GM20000 (cell line): ENCODE measurements at regions not wholly inside any gene's neighbourhood (a gene's known extent, or its start where the extent isn't known, plus 50 kb on each side); places are given as distances from the start of the nearest gene placed in this dataset.

Experiments used
- DNase-seq: peaks from one replicate; pipeline ENCODE4 v3.0.0; 2012; ENCODE audit warnings: low spot score
- TF ChIP-seq, protein P1 (sequence below): IDR thresholded peaks from 2 replicates; pipeline ENCODE4 v1.5.1; 2012; ENCODE audit warnings: mild to moderate bottlenecking, control low read depth; ENCODE audit errors: extremely low read depth, missing control alignments

DNA sequence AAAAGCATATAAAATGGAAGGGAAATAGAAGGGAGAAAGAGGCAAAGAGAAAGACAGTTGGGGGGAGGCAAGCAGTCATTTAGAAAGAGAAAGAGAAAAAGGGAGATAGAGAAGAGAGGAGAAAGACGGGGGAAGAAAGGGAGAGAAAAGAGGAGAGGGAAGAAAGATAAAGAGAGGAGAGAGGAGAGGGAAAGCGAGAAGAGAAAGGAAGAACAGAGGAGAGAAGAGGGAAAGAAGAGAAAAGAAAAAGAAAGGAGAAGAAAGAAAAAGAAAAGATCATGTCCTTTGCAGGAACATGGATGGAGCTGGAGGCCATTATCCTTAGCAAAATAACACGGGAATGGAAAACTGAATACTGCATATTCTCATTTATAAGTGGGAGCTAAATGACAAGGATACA, 247.7 kb downstream of the MIAT start:
- TF ChIP-seq, protein P1, sequence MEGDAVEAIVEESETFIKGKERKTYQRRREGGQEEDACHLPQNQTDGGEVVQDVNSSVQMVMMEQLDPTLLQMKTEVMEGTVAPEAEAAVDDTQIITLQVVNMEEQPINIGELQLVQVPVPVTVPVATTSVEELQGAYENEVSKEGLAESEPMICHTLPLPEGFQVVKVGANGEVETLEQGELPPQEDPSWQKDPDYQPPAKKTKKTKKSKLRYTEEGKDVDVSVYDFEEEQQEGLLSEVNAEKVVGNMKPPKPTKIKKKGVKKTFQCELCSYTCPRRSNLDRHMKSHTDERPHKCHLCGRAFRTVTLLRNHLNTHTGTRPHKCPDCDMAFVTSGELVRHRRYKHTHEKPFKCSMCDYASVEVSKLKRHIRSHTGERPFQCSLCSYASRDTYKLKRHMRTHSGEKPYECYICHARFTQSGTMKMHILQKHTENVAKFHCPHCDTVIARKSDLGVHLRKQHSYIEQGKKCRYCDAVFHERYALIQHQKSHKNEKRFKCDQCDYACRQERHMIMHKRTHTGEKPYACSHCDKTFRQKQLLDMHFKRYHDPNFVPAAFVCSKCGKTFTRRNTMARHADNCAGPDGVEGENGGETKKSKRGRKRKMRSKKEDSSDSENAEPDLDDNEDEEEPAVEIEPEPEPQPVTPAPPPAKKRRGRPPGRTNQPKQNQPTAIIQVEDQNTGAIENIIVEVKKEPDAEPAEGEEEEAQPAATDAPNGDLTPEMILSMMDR = no peak
- no peak for DNase-seq

DNA sequence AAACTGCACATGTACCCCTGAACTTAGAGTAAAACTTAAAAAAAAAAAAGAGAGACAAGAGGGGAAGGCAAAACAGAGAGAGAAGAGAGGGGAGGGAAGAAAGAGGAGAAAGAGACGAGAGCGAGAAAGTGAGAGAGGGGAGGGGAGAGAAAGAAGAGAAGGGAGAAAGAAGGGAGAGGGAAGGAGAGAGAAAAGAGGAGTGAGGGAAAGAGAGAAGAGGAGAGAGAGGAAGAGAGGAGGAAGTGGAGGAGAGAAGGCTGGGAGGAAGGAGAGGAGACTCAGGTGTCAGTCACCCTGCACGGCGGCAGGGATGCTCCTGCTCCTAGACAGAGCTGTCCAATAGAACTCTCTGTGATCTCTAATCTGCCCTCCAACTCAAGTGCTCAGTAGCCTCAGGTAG, 248.3 kb downstream of the MIAT start:
- no peak for DNase-seq
- TF ChIP-seq, protein P1 = no peak

DNA sequence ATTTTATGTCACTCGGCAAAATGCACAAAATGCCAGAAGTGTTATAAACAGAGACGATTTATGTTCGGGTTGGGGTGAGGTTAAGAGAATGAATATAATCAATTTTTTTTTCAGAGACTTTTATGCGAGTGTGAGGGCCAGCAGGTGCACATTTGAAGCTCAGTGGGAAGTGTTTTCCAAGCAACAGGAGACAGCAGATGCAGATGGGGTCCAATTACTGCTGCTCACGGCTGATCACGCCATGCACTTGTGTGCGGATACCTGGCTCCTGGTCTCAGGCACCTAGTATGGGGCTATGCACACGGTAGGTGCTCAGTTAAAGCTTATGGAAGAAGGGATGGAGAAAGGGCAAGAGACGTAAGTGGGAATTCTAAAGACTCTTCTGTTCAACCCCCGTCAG, 249.1 kb downstream of the MIAT start:
- TF ChIP-seq, protein P1 = no peak
- no peak for DNase-seq

DNA sequence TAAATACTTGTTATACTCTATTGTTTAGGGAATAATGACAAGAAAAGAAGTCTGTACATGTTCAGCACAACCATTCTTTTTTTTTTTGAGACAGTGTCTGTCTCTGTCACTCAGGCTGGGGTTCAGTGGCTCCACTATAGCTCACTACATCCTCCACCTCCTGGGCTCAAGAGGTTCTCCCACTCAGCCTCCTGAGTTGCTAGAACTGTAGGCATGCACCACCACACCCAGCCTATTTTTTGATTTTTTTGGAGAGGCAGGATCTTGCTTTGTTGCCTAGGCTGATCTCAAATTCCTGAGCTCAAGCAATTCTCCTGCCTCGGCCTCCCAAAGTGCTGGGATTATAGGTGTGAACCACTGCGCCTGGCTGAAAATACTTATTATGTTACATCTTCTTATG, 250.0 kb downstream of the MIAT start:
- TF ChIP-seq, protein P1 = no peak
- DNase-seq = no peak

DNA sequence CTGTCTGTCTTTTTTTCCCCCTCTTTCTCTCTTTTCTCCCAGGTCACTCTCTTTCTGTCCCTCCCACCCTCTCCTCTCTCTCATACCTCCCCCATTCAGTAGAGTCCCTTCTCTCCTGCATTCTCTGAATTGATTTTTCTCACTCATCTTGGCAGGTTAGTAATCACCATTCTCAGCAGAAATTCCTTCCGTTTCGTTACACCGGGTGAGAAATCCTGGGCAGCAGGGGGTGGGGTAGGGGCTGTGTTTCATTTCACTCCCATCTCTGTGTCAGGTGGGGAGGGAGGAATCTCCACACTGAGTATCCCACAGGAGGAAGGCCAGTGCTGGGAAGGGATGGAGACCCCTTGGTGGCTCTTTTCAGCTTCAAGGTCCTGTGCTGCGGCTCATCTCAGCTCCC, 253.5 kb downstream of the MIAT start:
- DNase-seq = no peak
- TF ChIP-seq, protein P1 = no peak

DNA sequence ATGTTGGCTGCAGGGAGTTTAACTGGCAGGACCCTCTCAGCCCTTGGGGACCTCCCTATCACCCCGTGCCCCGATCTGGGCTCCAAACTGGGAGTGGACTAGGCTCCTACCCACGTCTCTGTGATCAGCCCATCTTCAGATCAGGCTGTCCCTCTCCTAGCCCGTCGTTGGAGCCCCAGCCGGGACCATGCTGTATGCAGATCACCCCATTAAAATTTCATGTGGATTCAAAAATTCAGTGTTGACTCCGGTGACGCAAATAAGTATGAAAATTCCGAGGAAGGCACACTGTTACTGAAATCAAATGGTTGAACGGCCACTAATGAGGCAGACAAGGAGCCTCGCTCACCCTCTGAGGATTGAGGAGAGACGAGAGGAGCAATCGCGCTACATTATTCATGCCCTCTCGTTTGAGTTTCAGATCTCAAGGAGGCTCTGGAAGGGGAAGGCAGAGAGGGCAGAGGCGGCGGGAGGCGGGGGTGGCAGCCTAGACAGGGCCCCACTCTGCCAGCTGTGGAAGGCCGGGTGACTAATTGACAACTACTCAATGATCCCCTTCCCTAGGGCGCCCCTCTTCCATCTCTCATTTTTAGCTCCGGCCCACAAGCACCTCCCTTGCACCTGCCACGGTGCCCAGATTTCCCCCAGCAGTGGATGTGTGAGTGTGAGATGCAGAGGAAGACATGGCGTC, 255.4 kb downstream of the MIAT start:
- TF ChIP-seq, protein P1 = no peak
- no peak for DNase-seq

DNA sequence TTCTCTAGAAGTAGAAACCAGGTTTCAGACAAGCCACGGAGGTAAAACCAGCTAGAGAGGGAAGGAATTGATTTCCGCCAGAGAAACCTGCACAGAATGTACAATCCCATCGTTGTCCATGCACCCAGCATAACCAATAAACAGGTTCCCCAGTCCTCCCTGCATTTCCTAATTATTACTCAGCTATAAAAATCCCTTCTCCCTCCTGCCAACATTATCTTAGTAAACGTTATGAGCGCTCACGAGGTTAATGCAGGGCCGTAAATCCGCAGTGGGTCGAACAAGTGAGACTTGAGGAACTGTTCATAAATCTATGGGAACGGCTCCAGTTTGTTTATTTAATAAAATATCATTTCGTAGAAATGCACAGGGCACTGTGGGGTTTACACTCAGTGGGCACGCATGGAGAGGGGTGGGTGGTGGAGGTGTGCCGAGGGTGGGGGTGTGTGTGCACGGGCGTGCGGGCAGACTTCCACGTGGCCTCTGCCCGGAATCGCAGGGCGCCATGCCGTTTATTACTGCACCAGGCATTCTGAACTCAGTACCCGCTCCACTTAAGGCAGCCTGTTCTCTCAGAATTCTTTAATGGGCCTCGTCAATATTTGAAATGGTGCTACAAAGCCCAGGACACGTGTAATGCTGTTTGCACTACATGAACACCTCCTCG, 257.3 kb downstream of the MIAT start:
- TF ChIP-seq, protein P1 = no peak

More for the DNA sequence above, 257.3 kb downstream of the MIAT start:
- no peak for DNase-seq
